HEK293T (cell line): ENCODE measurements at regions not wholly inside any gene's neighbourhood (a gene's known extent, or its start where the extent isn't known, plus 50 kb on each side); places are given as distances from the start of the nearest gene placed in this dataset.
A peak's percentile ranks its signal among the peaks of the same experiment; 100 is the strongest.

Source experiments
- CTCF ChIA-PET: fragments of 350-600 bp; formaldehyde crosslinking; extraction: SDS; loops from one replicate; lab custom pipeline; 2021; ENCODE audit warnings: antibody characterized with exemption, inconsistent platforms; lab: Yijun Ruan, JAX
- POLR2A ChIA-PET: fragments of 350-600 bp; formaldehyde crosslinking; extraction: SDS; loops from one replicate; lab custom pipeline; 2020; ENCODE audit warnings: antibody characterized with exemption, inconsistent platforms; lab: Yijun Ruan, JAX
- DNase-seq: peaks from one replicate; pipeline ENCODE4 v3.0.0; 2012; ENCODE audit warnings: mixed read lengths; ENCODE audit errors: extremely low spot score
- ARNT ChIP-seq: fragments of 450-650 bp; IDR thresholded peaks from 2 replicates; pipeline ENCODE4 v1.6.1; 2017; ENCODE audit warnings: mild to moderate bottlenecking
- BHLHE40 ChIP-seq: fragments of 450-650 bp; IDR thresholded peaks from 2 replicates; pipeline ENCODE4 v1.6.1; 2016; ENCODE audit warnings: mild to moderate bottlenecking, moderate library complexity, borderline replicate concordance
- CTBP1 ChIP-seq: fragments of 450-650 bp; IDR thresholded peaks from 2 replicates; pipeline ENCODE4 v1.6.1; 2016; ENCODE audit warnings: borderline replicate concordance
- ELF4 ChIP-seq: fragments of 450-650 bp; IDR thresholded peaks from 2 replicates; pipeline ENCODE4 v1.6.1; 2017; ENCODE audit warnings: antibody characterized with exemption
- FOXA1 ChIP-seq: fragments of 450-650 bp; IDR thresholded peaks from 2 replicates; pipeline ENCODE4 v1.6.1; 2016; ENCODE audit warnings: mild to moderate bottlenecking
- FOXK2 ChIP-seq: fragments of 450-650 bp; IDR thresholded peaks from 2 replicates; pipeline ENCODE4 v1.6.1; 2016; ENCODE audit warnings: mild to moderate bottlenecking
- FOXM1 ChIP-seq: fragments of 450-650 bp; IDR thresholded peaks from 2 replicates; pipeline ENCODE4 v1.6.1; 2017; ENCODE audit warnings: mild to moderate bottlenecking, borderline replicate concordance
- HDGF ChIP-seq: fragments of 450-650 bp; IDR thresholded peaks from 2 replicates; pipeline ENCODE4 v1.6.1; 2017; ENCODE audit warnings: antibody characterized with exemption, borderline replicate concordance
- L3MBTL2 ChIP-seq: fragments of 450-650 bp; conservative IDR thresholded peaks from 2 replicates; pipeline ENCODE4 v1.6.1; 2016; ENCODE audit warnings: mild to moderate bottlenecking
- LEF1 ChIP-seq: fragments of 450-650 bp; IDR thresholded peaks from 2 replicates; pipeline ENCODE4 v1.6.1; 2017; ENCODE audit warnings: mild to moderate bottlenecking, borderline replicate concordance
- NFRKB ChIP-seq: fragments of 450-650 bp; IDR thresholded peaks from 2 replicates; pipeline ENCODE4 v1.6.1; 2016; ENCODE audit warnings: mild to moderate bottlenecking, moderate library complexity
- PKNOX1 ChIP-seq: fragments of 450-650 bp; IDR thresholded peaks from 2 replicates; pipeline ENCODE4 v1.6.1; 2016
- SP1 ChIP-seq: fragments of 450-650 bp; IDR thresholded peaks from 2 replicates; pipeline ENCODE4 v1.6.1; 2017
- SUZ12 ChIP-seq: fragments of 450-650 bp; IDR thresholded peaks from 2 replicates; pipeline ENCODE4 v1.6.1; 2016; ENCODE audit warnings: mild to moderate bottlenecking
- TARDBP ChIP-seq: fragments of 450-650 bp; IDR thresholded peaks from 2 replicates; pipeline ENCODE4 v1.6.1; 2016
- ZNF384 ChIP-seq: fragments of 450-650 bp; IDR thresholded peaks from 2 replicates; pipeline ENCODE4 v1.6.1; 2016

- ChIA-PET POLR2A (no interaction called here), CTCF (no interaction called here)
- DNase-seq = no peak
- TF ChIP-seq ELF4 (no peak), PKNOX1 (no peak)
Measured at GRCh38 chr17:33515974-33516373, 222.9 kb upstream of the ASIC2 start.

- CTCF ChIA-PET = no interaction called here
- no peak for DNase-seq
- TF ChIP-seq L3MBTL2 = no peak
- TF ChIP-seq HDGF = no peak
- TF ChIP-seq FOXA1 = no peak
- TF ChIP-seq ELF4 = no peak
- POLR2A ChIA-PET = no interaction called here
Measured at GRCh38 chr17:33516645-33517044, 223.6 kb upstream of the ASIC2 start.

GRCh38 chr17:33517746-33518145 is 224.7 kb upstream of the ASIC2 start:
- no peak for TF ChIP-seq FOXK2
- TF ChIP-seq BHLHE40 = no peak
- TF ChIP-seq ARNT = no peak
- no peak for TF ChIP-seq FOXA1
- no peak for TF ChIP-seq PKNOX1
- TF ChIP-seq LEF1 = no peak
- no peak for TF ChIP-seq SP1
- no peak for TF ChIP-seq L3MBTL2
- TF ChIP-seq CTBP1 = no peak
- no peak for TF ChIP-seq ZNF384
- no peak for TF ChIP-seq FOXM1
- TF ChIP-seq TARDBP = no peak
- no peak for TF ChIP-seq HDGF
- TF ChIP-seq SUZ12 = no peak
- no peak for TF ChIP-seq ELF4
- ChIA-PET POLR2A (no interaction called here), CTCF (no interaction called here)
- DNase-seq = no peak

GRCh38 chr17:33519692-33520091 is 226.6 kb upstream of the ASIC2 start:
- TF ChIP-seq BHLHE40 = no peak
- ChIA-PET CTCF (interaction anchor here (1.1 to 1.2 kb wide), 2 partner anchors 11 to 155 kb away, joined by 3 to 5 read pairs; no protein-coding TSS in a partner anchor), POLR2A (no interaction called here)
- DNase-seq = no peak

- POLR2A ChIA-PET = no interaction called here
- CTCF ChIA-PET = interaction anchor here (0.7 to 1.2 kb wide), 3 partner anchors 19 to 815 kb away, joined by 3 to 5 read pairs (median 3); no protein-coding TSS in a partner anchor
- DNase-seq = peak; percentile 55
- no peak for TF ChIP-seq BHLHE40
Measured at GRCh38 chr17:33520426-33521330, 227.6 kb upstream of the ASIC2 start.

- no peak for DNase-seq
- CTCF ChIA-PET = no interaction called here
Measured at GRCh38 chr17:33521784-33522183, 228.7 kb upstream of the ASIC2 start.

GRCh38 chr17:33522623-33523022 is 229.5 kb upstream of the ASIC2 start:
- ChIA-PET CTCF (interaction anchor here (0.5 to 0.7 kb wide), 2 partner anchors 46 to 412 kb away, joined by 3 read pairs; no protein-coding TSS in a partner anchor), POLR2A (no interaction called here)
- peak; percentile 6 for DNase-seq
- TF ChIP-seq ARNT (no peak), BHLHE40 (no peak), LEF1 (no peak), SP1 (no peak), ELF4 (no peak), FOXA1 (no peak), L3MBTL2 (no peak), ZNF384 (no peak), HDGF (no peak), NFRKB (no peak), SUZ12 (no peak), TARDBP (no peak), FOXM1 (no peak), FOXK2 (no peak), CTBP1 (no peak)

More at GRCh38 chr17:33521784-33522183, 228.7 kb upstream of the ASIC2 start:
- TF ChIP-seq FOXA1 = no peak
- no peak for TF ChIP-seq ELF4
- no peak for TF ChIP-seq FOXK2
- TF ChIP-seq TARDBP = no peak
- TF ChIP-seq LEF1 = no peak
- POLR2A ChIA-PET = no interaction called here
